ENCODE measurements at regions not wholly inside any gene's neighbourhood (a gene's known extent, or its start where the extent isn't known, plus 50 kb on each side); places are given as distances from the start of the nearest gene placed in this dataset.

- intact Hi-C loops (cut with DNase I; ENCODE audit: low total_unique reads): no loop called here
- Histone ChIP-seq H3K36me3 (ENCODE audit: low read depth, missing control alignments) (no peaks in the 10 kb centered on the region), H3K9me3 (no peaks in the 10 kb centered on the region), H3K4me1 (no peaks in the 10 kb centered on the region), H3K27ac (no peak overlapping the region), H3K27me3 (no peaks in the 10 kb centered on the region), H3K4me3 (no peak overlapping the region)
- WGBS, 2 donors: 52 to 53% methylated on average over 6 of the region's 6 CpGs
- DNase-seq: peak; percentile 21
- no peak for TF ChIP-seq CTCF (IDR thresholded peaks at IDR 0.05)
- no peak for TF ChIP-seq POLR2A (IDR thresholded peaks at IDR 0.05)
These were observed 70.2 kb downstream of the HRH4 start for GRCh38 chr18:24530630-24531111.

- no peaks in the 10 kb centered on the region for H3K4me1 ChIP-seq
- H3K4me3 ChIP-seq: no peak overlapping the region
- no peaks in the 10 kb centered on the region for H3K27me3 ChIP-seq
- intact Hi-C loops (cut with DNase I; ENCODE audit: low total_unique reads): no loop called here
- WGBS, 2 donors: 90 to 94% methylated on average over 6 of the region's 6 CpGs
- TF ChIP-seq POLR2A (IDR thresholded peaks at IDR 0.05) (no peak), CTCF (IDR thresholded peaks at IDR 0.05) (no peak)
- no peaks in the 10 kb centered on the region for H3K36me3 ChIP-seq (ENCODE audit: low read depth, missing control alignments)
- no peak for DNase-seq
- H3K27ac ChIP-seq: no peak overlapping the region
- H3K9me3 ChIP-seq: no peaks in the 10 kb centered on the region
These were observed 73.8 kb downstream of the HRH4 start for GRCh38 chr18:24534271-24534670.

- DNase-seq: no peak
- no peaks in the 10 kb centered on the region for H3K4me1 ChIP-seq
- no peak overlapping the region for H3K27ac ChIP-seq
- no peaks in the 10 kb centered on the region for H3K36me3 ChIP-seq (ENCODE audit: low read depth, missing control alignments)
- intact Hi-C loops (cut with DNase I; ENCODE audit: low total_unique reads): no loop called here
- no peaks in the 10 kb centered on the region for H3K27me3 ChIP-seq
- 62 to 71% methylated on average over 4 of the region's 4 CpGs for WGBS, 2 donors
- TF ChIP-seq POLR2A (IDR thresholded peaks at IDR 0.05): no peak
- no peak for TF ChIP-seq CTCF (IDR thresholded peaks at IDR 0.05)
- no peaks in the 10 kb centered on the region for H3K9me3 ChIP-seq
- no peak overlapping the region for H3K4me3 ChIP-seq
These were observed 74.3 kb downstream of the HRH4 start for GRCh38 chr18:24534737-24535136.

GRCh38 chr18:24535527-24536295 lies 75.3 kb downstream of the HRH4 start:
- Histone ChIP-seq H3K9me3 (no peaks in the 10 kb centered on the region), H3K4me1 (no peaks in the 10 kb centered on the region), H3K27ac (no peak overlapping the region), H3K27me3 (no peaks in the 10 kb centered on the region), H3K36me3 (ENCODE audit: low read depth, missing control alignments) (no peaks in the 10 kb centered on the region), H3K4me3 (no peak overlapping the region)
- TF ChIP-seq CTCF (IDR thresholded peaks at IDR 0.05) (no peak), POLR2A (IDR thresholded peaks at IDR 0.05) (no peak)
- intact Hi-C loops (cut with DNase I; ENCODE audit: low total_unique reads): no loop called here
- no peak for DNase-seq
- 73 to 84% methylated on average over 3 of the region's 3 CpGs for WGBS, 2 donors

- 60 to 61% methylated on average over 4 of the region's 4 CpGs for WGBS, 2 donors
These were observed 75.9 kb downstream of the HRH4 start for GRCh38 chr18:24536326-24536725.

More at GRCh38 chr18:24536326-24536725, 75.9 kb downstream of the HRH4 start:
- H3K9me3 ChIP-seq: no peaks in the 10 kb centered on the region
- no peaks in the 10 kb centered on the region for H3K27me3 ChIP-seq
- DNase-seq: no peak
- no peaks in the 10 kb centered on the region for H3K4me1 ChIP-seq
- TF ChIP-seq POLR2A (IDR thresholded peaks at IDR 0.05): no peak
- TF ChIP-seq CTCF (IDR thresholded peaks at IDR 0.05): no peak
- intact Hi-C loops (cut with DNase I; ENCODE audit: low total_unique reads): no loop called here
- no peak overlapping the region for H3K4me3 ChIP-seq
- no peak overlapping the region for H3K27ac ChIP-seq
- H3K36me3 ChIP-seq (ENCODE audit: low read depth, missing control alignments): no peaks in the 10 kb centered on the region

All from testis (tissue), 2 donors.